A549 (cell line): ENCODE measurements at regions not wholly inside any gene's neighbourhood (a gene's known extent, or its start where the extent isn't known, plus 50 kb on each side); places are given as distances from the start of the nearest gene placed in this dataset.
"Not testable (repeated sequence)": the region's sequence is repeated elsewhere in the genome, so short reads cannot be mapped to it uniquely, and the experiment has no call there.

Experiments
- ATAC-seq, 2 experiments: fragments of 200-7000 bp in 1 of 2; fragments of >200 bp in 1 of 2; cut with Nextera tagmentation in 1 of 2; cut with Tn5 transposase in 1 of 2; 3 replicates each; pipeline versions ENCODE4 v1.8.0 to v1.9.1; 2018 to 2020; ENCODE audit warnings: mild to moderate bottlenecking in 1 of 2, moderate library complexity in 1 of 2
- CTCF ChIA-PET: fragments of 300-600 bp; sonication (Branson Sonifier 250); formaldehyde crosslinking; extraction: SDS; loops from one replicate; lab custom pipeline; 2021; ENCODE audit warnings: antibody characterized with exemption, inconsistent platforms; lab: Yijun Ruan, JAX
- POLR2A ChIA-PET: fragments of 350-600 bp; formaldehyde crosslinking; extraction: SDS; loops from one replicate; lab custom pipeline; 2021; ENCODE audit warnings: antibody characterized with exemption, inconsistent platforms; lab: Yijun Ruan, JAX
- DNase-seq, 2 experiments: peaks; one replicate each; pipeline versions ENCODE4 v3.0.0 to v3.0.0-alpha.2; 2011 to 2016; ENCODE audit warnings: low read depth in 1 of 2, low spot score in 1 of 2
- FAIRE-seq: peaks from 2 replicates; lab custom pipeline; 2011; peaks lifted over from hg19 to GRCh38; lab: Jason Lieb, UNC
- H3K27ac ChIP-seq, 2 experiments: fragments of >200 bp; sonication (Bioruptor Twin); formaldehyde crosslinking; 3 replicates each; pipeline ENCODE4 v1.5.1; 2016 to 2017
- H3K4me1 ChIP-seq: fragments of >200 bp; sonication (Bioruptor Twin); formaldehyde crosslinking; 3 replicates; pipeline ENCODE4 v1.6.1; 2016
- H3K4me2 ChIP-seq: fragments of >200 bp; sonication (Bioruptor Twin); formaldehyde crosslinking; 3 replicates; pipeline ENCODE4 v1.6.1; 2016
- H3K4me3 ChIP-seq: fragments of >200 bp; sonication (Bioruptor Twin); formaldehyde crosslinking; 3 replicates; pipeline ENCODE4 v1.5.1; 2016
- H3K9me3 ChIP-seq: fragments of >200 bp; sonication (Bioruptor Twin); formaldehyde crosslinking; 3 replicates; pipeline ENCODE4 v1.6.1; 2016
- CBX8 ChIP-seq: fragments of 200-600 bp; sonication (generic); IDR thresholded peaks from 2 replicates; pipeline ENCODE4 v1.6.1; 2016
- CHD4 ChIP-seq: fragments of 200-600 bp; sonication (generic); IDR thresholded peaks from 2 replicates; pipeline ENCODE4 v1.6.1; 2016; ENCODE audit warnings: antibody characterized with exemption, mild to moderate bottlenecking, borderline replicate concordance
- ESRRA ChIP-seq: fragments of 150-350 bp; IDR thresholded peaks from 2 replicates; pipeline ENCODE4 v1.6.1; 2014; ENCODE audit warnings: mild to moderate bottlenecking, low read length, borderline replicate concordance
- HEYL ChIP-seq: fragments of 250-450 bp; sonication (Bioruptor Pico); IDR thresholded peaks from 2 replicates; pipeline ENCODE4 v1.8.0; 2021; ENCODE audit warnings: mild to moderate bottlenecking, moderate library complexity
- JUN ChIP-seq, 2 experiments: fragments of >200 bp; sonication (Bioruptor Twin); formaldehyde crosslinking; IDR thresholded peaks; 2 replicates in 1 of 2; 3 replicates in 1 of 2; pipeline ENCODE4 v1.6.1; 2016 to 2017
- NPAS2 ChIP-seq: fragments of 250-450 bp; sonication (Bioruptor Pico); IDR thresholded peaks from 2 replicates; pipeline ENCODE4 v1.8.0; 2022; ENCODE audit warnings: mild to moderate bottlenecking, moderate library complexity, borderline replicate concordance
- PBX3 ChIP-seq: IDR thresholded peaks from 2 replicates; pipeline ENCODE4 v1.6.1; 2012
- POLR2A ChIP-seq: IDR thresholded peaks from 2 replicates; pipeline ENCODE4 v1.6.1; 2012; ENCODE audit warnings: mild to moderate bottlenecking, low read length
- POLR2AphosphoS2 ChIP-seq: conservative IDR thresholded peaks from 2 replicates; pipeline ENCODE4 v1.6.1; 2012; ENCODE audit warnings: low read length, improper control_type of control experiment, inconsistent platforms
- SMC3 ChIP-seq: fragments of >200 bp; sonication (Bioruptor Twin); formaldehyde crosslinking; IDR thresholded peaks from 3 replicates; pipeline ENCODE4 v1.6.1; 2018; ENCODE audit warnings: inconsistent platforms
- SREBF2 ChIP-seq: fragments of 450-650 bp; IDR thresholded peaks from 2 replicates; pipeline ENCODE4 v1.6.1; 2014; ENCODE audit warnings: mild to moderate bottlenecking, moderate library complexity
- ZNF302 ChIP-seq: fragments of 250-450 bp; sonication (Bioruptor Pico); IDR thresholded peaks from 2 replicates; pipeline ENCODE4 v1.9.0; 2021; ENCODE audit warnings: inconsistent platforms, mild to moderate bottlenecking, moderate library complexity
- WGBS: methylation state at CpG from one replicate; pipeline ENCODE4 v1.1.6; 2017; ENCODE audit errors: missing lambda C conversion rate; 5-methylcytosine and 5-hydroxymethylcytosine counted together
- TF ChIP-seq, protein P1 (sequence below): fragments of 250-450 bp; sonication (Bioruptor Pico); IDR thresholded peaks from 2 replicates; pipeline ENCODE4 v1.5.0; 2020; ENCODE audit warnings: low read depth, mild to moderate bottlenecking, moderate library complexity
- TF ChIP-seq, protein P2 (sequence below): fragments of 250-450 bp; sonication (Bioruptor Pico); IDR thresholded peaks from 2 replicates; pipeline ENCODE4 v1.5.0; 2021; ENCODE audit warnings: mild to moderate bottlenecking, moderate library complexity, borderline replicate concordance
- TF ChIP-seq, protein P3 (sequence below): fragments of 150-350 bp; IDR thresholded peaks from 2 replicates; pipeline ENCODE4 v1.6.1; 2014; ENCODE audit warnings: low read depth, mild to moderate bottlenecking, low read length
- TF ChIP-seq, protein P4 (sequence below): fragments of >200 bp; sonication (Bioruptor Twin); formaldehyde crosslinking; IDR thresholded peaks from 3 replicates; pipeline ENCODE4 v1.5.1; 2016

DNA sequence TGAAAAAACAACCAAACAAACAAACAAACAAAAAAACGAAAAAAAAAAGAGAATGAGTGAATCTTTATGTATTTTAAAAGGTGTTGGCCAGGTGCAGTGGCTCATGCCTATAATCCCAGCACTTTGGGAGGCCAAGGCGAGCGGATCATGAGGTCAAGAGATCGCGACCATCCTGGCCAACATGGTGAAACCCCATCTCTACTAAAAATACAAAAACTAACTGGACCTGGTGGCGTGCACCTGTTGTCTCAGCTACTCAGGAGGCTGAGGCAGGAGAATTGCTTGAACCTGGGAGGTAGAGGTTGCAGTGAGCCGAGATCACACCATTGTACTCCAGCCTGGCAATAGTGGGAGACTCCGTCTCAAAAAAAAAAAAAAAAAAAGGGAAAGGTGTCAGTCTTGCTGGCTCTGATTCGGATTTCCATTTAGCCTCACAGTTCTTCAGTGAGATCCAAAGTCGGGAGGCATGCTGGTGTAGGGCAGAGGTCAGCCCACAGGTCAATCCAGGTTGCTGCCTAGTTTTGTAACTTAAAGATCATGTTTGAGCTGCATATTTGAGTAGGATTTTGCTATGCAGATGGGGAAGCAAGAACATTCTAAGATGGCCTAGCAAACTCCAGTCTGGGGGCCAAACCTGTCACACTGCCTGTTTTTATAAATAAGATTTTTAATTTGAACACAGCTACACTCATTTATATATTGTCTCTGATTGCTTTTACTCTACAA, 179.6 kb upstream of the ZNF217 start:
- POLR2A ChIA-PET, result interaction anchor here (0.7 to 3.1 kb wide), 10 partner anchors 9 to 143 kb away, joined by 3 to 27 read pairs (median 8); no protein-coding TSS in a partner anchor
- FAIRE-seq, H3K4me3 ChIP-seq, H3K9me3 ChIP-seq: not testable (repeated sequence)
- CTCF ChIA-PET, result interaction anchor here (0.6 to 5.7 kb wide), 11 partner anchors 9 to 290 kb away, joined by 3 to 31 read pairs (median 3); no protein-coding TSS in a partner anchor
- H3K4me2 ChIP-seq, result peak overlapping the region; percentile 77
- peaks cover 59% of the 10 kb centered on the region for H3K4me1 ChIP-seq
- 49% methylated on average over 10 of the region's 10 CpGs for WGBS
- peak overlapping the region; percentile 92 for H3K27ac ChIP-seq
- ATAC-seq (peak; percentile 32; a peak in 5 of 6 replicates), DNase-seq (peak in 1 of 2 experiments; percentile 47)
- TF ChIP-seq, protein P1, sequence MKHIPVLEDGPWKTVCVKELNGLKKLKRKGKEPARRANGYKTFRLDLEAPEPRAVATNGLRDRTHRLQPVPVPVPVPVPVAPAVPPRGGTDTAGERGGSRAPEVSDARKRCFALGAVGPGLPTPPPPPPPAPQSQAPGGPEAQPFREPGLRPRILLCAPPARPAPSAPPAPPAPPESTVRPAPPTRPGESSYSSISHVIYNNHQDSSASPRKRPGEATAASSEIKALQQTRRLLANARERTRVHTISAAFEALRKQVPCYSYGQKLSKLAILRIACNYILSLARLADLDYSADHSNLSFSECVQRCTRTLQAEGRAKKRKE (CRISPR knock-in tag), result 0 out of 2 replicates have a peak, but pooled peaks have one; percentile 56
- TF ChIP-seq, all 56 proteins: peak for 1; not testable (repeated sequence) for 55

- ATAC-seq, result no peak
- Histone ChIP-seq H3K27ac (peak overlapping the region; percentile 79 to 92), H3K9me3 (no peaks in the 10 kb centered on the region), H3K4me1 (peaks cover 68% of the 10 kb centered on the region), H3K4me3 (no peak overlapping the region)
- POLR2A ChIA-PET, result interaction anchor here (0.6 to 1.2 kb wide), 2 partner anchors 146 to 405 kb away, joined by 4 to 5 read pairs; partner anchors contain the start of gene CYP24A1
- TF ChIP-seq POLR2A (no peak), SREBF2 (no peak), NPAS2 (CRISPR knock-in tag) (no peak), CBX8 (no peak), ESRRA (no peak), CHD4 (no peak), ZNF302 (CRISPR knock-in tag) (no peak), SMC3 (no peak), POLR2AphosphoS2 (no peak), PBX3 (no peak), JUN (IDR thresholded peaks at IDR 0.05) (no peak), HEYL (CRISPR knock-in tag) (no peak)
- TF ChIP-seq, protein P2, sequence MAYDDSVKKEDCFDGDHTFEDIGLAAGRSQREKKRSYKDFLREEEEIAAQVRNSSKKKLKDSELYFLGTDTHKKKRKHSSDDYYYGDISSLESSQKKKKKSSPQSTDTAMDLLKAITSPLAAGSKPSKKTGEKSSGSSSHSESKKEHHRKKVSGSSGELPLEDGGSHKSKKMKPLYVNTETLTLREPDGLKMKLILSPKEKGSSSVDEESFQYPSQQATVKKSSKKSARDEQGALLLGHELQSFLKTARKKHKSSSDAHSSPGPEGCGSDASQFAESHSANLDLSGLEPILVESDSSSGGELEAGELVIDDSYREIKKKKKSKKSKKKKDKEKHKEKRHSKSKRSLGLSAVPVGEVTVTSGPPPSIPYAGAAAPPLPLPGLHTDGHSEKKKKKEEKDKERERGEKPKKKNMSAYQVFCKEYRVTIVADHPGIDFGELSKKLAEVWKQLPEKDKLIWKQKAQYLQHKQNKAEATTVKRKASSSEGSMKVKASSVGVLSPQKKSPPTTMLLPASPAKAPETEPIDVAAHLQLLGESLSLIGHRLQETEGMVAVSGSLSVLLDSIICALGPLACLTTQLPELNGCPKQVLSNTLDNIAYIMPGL (CRISPR knock-in tag), result no peak
- TF ChIP-seq, protein P3, sequence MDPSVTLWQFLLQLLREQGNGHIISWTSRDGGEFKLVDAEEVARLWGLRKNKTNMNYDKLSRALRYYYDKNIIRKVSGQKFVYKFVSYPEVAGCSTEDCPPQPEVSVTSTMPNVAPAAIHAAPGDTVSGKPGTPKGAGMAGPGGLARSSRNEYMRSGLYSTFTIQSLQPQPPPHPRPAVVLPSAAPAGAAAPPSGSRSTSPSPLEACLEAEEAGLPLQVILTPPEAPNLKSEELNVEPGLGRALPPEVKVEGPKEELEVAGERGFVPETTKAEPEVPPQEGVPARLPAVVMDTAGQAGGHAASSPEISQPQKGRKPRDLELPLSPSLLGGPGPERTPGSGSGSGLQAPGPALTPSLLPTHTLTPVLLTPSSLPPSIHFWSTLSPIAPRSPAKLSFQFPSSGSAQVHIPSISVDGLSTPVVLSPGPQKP, result no peak
- TF ChIP-seq, protein P4, sequence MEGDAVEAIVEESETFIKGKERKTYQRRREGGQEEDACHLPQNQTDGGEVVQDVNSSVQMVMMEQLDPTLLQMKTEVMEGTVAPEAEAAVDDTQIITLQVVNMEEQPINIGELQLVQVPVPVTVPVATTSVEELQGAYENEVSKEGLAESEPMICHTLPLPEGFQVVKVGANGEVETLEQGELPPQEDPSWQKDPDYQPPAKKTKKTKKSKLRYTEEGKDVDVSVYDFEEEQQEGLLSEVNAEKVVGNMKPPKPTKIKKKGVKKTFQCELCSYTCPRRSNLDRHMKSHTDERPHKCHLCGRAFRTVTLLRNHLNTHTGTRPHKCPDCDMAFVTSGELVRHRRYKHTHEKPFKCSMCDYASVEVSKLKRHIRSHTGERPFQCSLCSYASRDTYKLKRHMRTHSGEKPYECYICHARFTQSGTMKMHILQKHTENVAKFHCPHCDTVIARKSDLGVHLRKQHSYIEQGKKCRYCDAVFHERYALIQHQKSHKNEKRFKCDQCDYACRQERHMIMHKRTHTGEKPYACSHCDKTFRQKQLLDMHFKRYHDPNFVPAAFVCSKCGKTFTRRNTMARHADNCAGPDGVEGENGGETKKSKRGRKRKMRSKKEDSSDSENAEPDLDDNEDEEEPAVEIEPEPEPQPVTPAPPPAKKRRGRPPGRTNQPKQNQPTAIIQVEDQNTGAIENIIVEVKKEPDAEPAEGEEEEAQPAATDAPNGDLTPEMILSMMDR, result no peak
- TF ChIP-seq, all 56 proteins: peak for 0
- peak overlapping the region; percentile 73 for H3K4me2 ChIP-seq
- CTCF ChIA-PET, result interaction anchor here (1.0 to 1.4 kb wide), 2 partner anchors 13 to 171 kb away, joined by 3 to 6 read pairs; no protein-coding TSS in a partner anchor
- FAIRE-seq, result no peak
- WGBS, result 10% methylated on average over 5 of the region's 5 CpGs
- DNase-seq, result peak in 1 of 2 experiments; percentile 33
Measured at GRCh38 chr20:53769041-53769440, 175.4 kb upstream of the ZNF217 start.
